GM23338 (cell line): ENCODE measurements at regions not wholly inside any gene's neighbourhood (a gene's known extent, or its start where the extent isn't known, plus 50 kb on each side); places are given as distances from the start of the nearest gene placed in this dataset.

Experiments used
- ATAC-seq: fragments of 200-7000 bp; cut with Tn5 transposase; 3 replicates; pipeline ENCODE4 v1.9.1; 2020
- DNase-seq: peaks from one replicate; pipeline ENCODE4 v3.0.0-alpha.2; 2015; ENCODE audit warnings: low spot score
- H2AFZ ChIP-seq: fragments of 200-600 bp; sonication (generic); 2 replicates; pipeline ENCODE4 v1.8.0; 2016; ENCODE audit warnings: antibody characterized with exemption, mild to moderate bottlenecking, moderate library complexity
- H3F3A ChIP-seq: fragments of 200-600 bp; sonication (generic); replicated peaks from 2 replicates; pipeline ENCODE4 v1.8.0; 2017; ENCODE audit warnings: antibody characterized with exemption, mixed run types, low read depth
- H3K27ac ChIP-seq: fragments of 200-600 bp; sonication (generic); 2 replicates; pipeline ENCODE4 v1.6.1; 2016; ENCODE audit warnings: low read depth
- H3K27me3 ChIP-seq: fragments of 200-600 bp; sonication (generic); 2 replicates; pipeline ENCODE4 v1.8.0; 2016; ENCODE audit warnings: mild to moderate bottlenecking, mixed run types, moderate library complexity; ENCODE audit not compliant: insufficient read depth
- H3K36me3 ChIP-seq: fragments of 200-600 bp; sonication (generic); 2 replicates; pipeline ENCODE4 v1.8.0; 2016; ENCODE audit warnings: mild to moderate bottlenecking; ENCODE audit not compliant: insufficient read depth
- H3K4me1 ChIP-seq: fragments of 200-600 bp; sonication (generic); 2 replicates; pipeline ENCODE4 v1.8.0; 2016; ENCODE audit warnings: mild to moderate bottlenecking, moderate library complexity; ENCODE audit not compliant: insufficient read depth
- H3K4me2 ChIP-seq: fragments of 200-600 bp; sonication (generic); 2 replicates; pipeline ENCODE4 v1.7.1; 2017; ENCODE audit warnings: mixed run types
- H3K4me3 ChIP-seq: fragments of 200-600 bp; sonication (generic); 2 replicates; pipeline ENCODE4 v1.6.1; 2016; ENCODE audit warnings: mixed run types
- H3K79me2 ChIP-seq: fragments of 200-600 bp; sonication (generic); replicated peaks from 2 replicates; pipeline ENCODE4 v1.8.0; 2017; ENCODE audit warnings: mild to moderate bottlenecking; ENCODE audit not compliant: insufficient read depth
- H3K9me2 ChIP-seq: fragments of 200-600 bp; sonication (generic); 2 replicates; pipeline ENCODE4 v1.8.0; 2017; ENCODE audit not compliant: insufficient read depth
- H4K20me1 ChIP-seq: fragments of 200-600 bp; sonication (generic); replicated peaks from 2 replicates; pipeline ENCODE4 v1.8.0; 2017; ENCODE audit warnings: mild to moderate bottlenecking; ENCODE audit not compliant: insufficient read depth
- H3K27ac Mint-ChIP-seq: 2 replicates; pipeline ENCODE4 v1.8.0; 2020; ENCODE audit warnings: inconsistent platforms, mild to moderate bottlenecking, moderate library complexity, mixed read lengths
- H3K27me3 Mint-ChIP-seq: 3 replicates; pipeline ENCODE4 v1.8.0; 2022; ENCODE audit warnings: low read depth, mild to moderate bottlenecking, moderate library complexity, mixed read lengths, inconsistent platforms; ENCODE audit not compliant: insufficient read depth, poor library complexity
- H3K36me3 Mint-ChIP-seq: 3 replicates; pipeline ENCODE4 v1.8.0; 2021; ENCODE audit warnings: low read depth, mild to moderate bottlenecking, inconsistent platforms, moderate library complexity, mixed read lengths
- H3K4me1 Mint-ChIP-seq: 3 replicates; pipeline ENCODE4 v1.8.0; 2020; ENCODE audit warnings: mild to moderate bottlenecking, inconsistent platforms, mixed read lengths
- H3K4me3 Mint-ChIP-seq: 3 replicates; pipeline ENCODE4 v1.8.0; 2021; ENCODE audit warnings: moderate library complexity, mild to moderate bottlenecking, inconsistent platforms, mixed read lengths
- H3K9me3 Mint-ChIP-seq: 3 replicates; pipeline ENCODE4 v1.8.0; 2020; ENCODE audit warnings: moderate library complexity, mild to moderate bottlenecking, inconsistent platforms, mixed read lengths
- CREB1 ChIP-seq: fragments of 250-450 bp; sonication (Bioruptor Pico); IDR thresholded peaks from 2 replicates; pipeline ENCODE4 v1.5.0; 2020; ENCODE audit warnings: low read depth, mild to moderate bottlenecking, moderate library complexity
- CTCF ChIP-seq, 2 experiments: fragments of 200-600 bp in 1 of 2; sonication (generic) in 1 of 2; conservative IDR thresholded peaks; 2 replicates each; pipeline versions ENCODE4 v1.5.1 to v1.6.1; 2016 to 2017; ENCODE audit warnings: antibody characterized with exemption in 2 of 2, low read depth in 2 of 2, mild to moderate bottlenecking in 2 of 2, moderate library complexity in 1 of 2
- ETS1 ChIP-seq: IDR thresholded peaks from 2 replicates; pipeline ENCODE4 v1.6.1; 2016; ENCODE audit warnings: antibody characterized with exemption
- EZH2 ChIP-seq: fragments of 200-600 bp; sonication (generic); IDR thresholded peaks from one replicate; pipeline ENCODE4 v1.8.0; 2017; ENCODE audit warnings: antibody characterized with exemption, mild to moderate bottlenecking, low read depth; ENCODE audit not compliant: unreplicated experiment
- EZH2phosphoT487 ChIP-seq: fragments of 200-600 bp; sonication (generic); IDR thresholded peaks from one replicate; pipeline ENCODE4 v1.8.1; 2018; ENCODE audit warnings: antibody characterized with exemption; ENCODE audit not compliant: unreplicated experiment
- JUNB ChIP-seq: IDR thresholded peaks from one replicate; pipeline ENCODE4 v1.6.1; 2016; ENCODE audit warnings: antibody characterized with exemption; ENCODE audit not compliant: unreplicated experiment
- NANOG ChIP-seq: IDR thresholded peaks from 2 replicates; pipeline ENCODE4 v1.6.1; 2016; ENCODE audit warnings: antibody characterized with exemption, borderline replicate concordance
- POLR2AphosphoS5 ChIP-seq: IDR thresholded peaks from 2 replicates; pipeline ENCODE4 v1.6.1; 2016; ENCODE audit warnings: antibody characterized with exemption, low read depth
- REST ChIP-seq: IDR thresholded peaks from one replicate; pipeline ENCODE4 v1.6.1; 2018; ENCODE audit warnings: antibody characterized with exemption; ENCODE audit not compliant: unreplicated experiment
- STAT1 ChIP-seq: IDR thresholded peaks from one replicate; pipeline ENCODE4 v1.6.1; 2016; ENCODE audit warnings: antibody characterized with exemption; ENCODE audit not compliant: unreplicated experiment
- ZNF114 ChIP-seq: fragments of 250-450 bp; sonication (Bioruptor Pico); IDR thresholded peaks from 2 replicates; pipeline ENCODE4 v1.5.0; 2020; ENCODE audit warnings: mild to moderate bottlenecking, moderate library complexity
- ZNF331 ChIP-seq: fragments of 250-450 bp; sonication (Bioruptor Pico); IDR thresholded peaks from 2 replicates; pipeline ENCODE4 v1.5.0; 2020; ENCODE audit warnings: low read depth, mild to moderate bottlenecking, moderate library complexity

GRCh38 chr9:115412656-115413055 lies 294.7 kb upstream of the TNC start:
- no peaks in the 10 kb centered on the region for H3F3A ChIP-seq
- no peak overlapping the region for H2AFZ ChIP-seq
- H3K27ac ChIP-seq: no peak overlapping the region
- H3K79me2 ChIP-seq: no peaks in the 10 kb centered on the region
- H3K4me3 ChIP-seq: no peak overlapping the region
- no peak overlapping the region for H3K4me2 ChIP-seq
- no peak for TF ChIP-seq EZH2phosphoT487
- TF ChIP-seq ZNF114: no peak
- no peak for TF ChIP-seq CREB1 (CRISPR knock-in tag)
- TF ChIP-seq REST: no peak
- TF ChIP-seq JUNB: no peak
- no peak for TF ChIP-seq NANOG
- TF ChIP-seq CTCF (conservative IDR thresholded peaks at IDR 0.05; ENCODE audit: low read depth in 2 of 2): no peak
- no peak for TF ChIP-seq ETS1
- TF ChIP-seq POLR2AphosphoS5: no peak
- no peak for TF ChIP-seq EZH2
- Mint-ChIP-seq H3K4me3 (no peak overlapping the region), H3K27me3 (no peaks in the 10 kb centered on the region), H3K27ac (no peak overlapping the region), H3K36me3 (peaks cover 16% of the 10 kb centered on the region), H3K4me1 (peaks cover 13% of the 10 kb centered on the region; the same call in 2 of the 3 replicates), H3K9me3 (peaks cover 9% of the 10 kb centered on the region)
- ATAC-seq (no peak), DNase-seq (no peak)
- no peaks in the 10 kb centered on the region for H4K20me1 ChIP-seq
- H3K27me3 ChIP-seq: no peaks in the 10 kb centered on the region
- peaks cover 22% of the 10 kb centered on the region; the same call in 1 of the 2 replicates for H3K4me1 ChIP-seq
- H3K36me3 ChIP-seq: no peaks in the 10 kb centered on the region
- peaks cover 6% of the 10 kb centered on the region for H3K9me2 ChIP-seq

- H3K27me3 Mint-ChIP-seq: no peaks in the 10 kb centered on the region
- no peak overlapping the region for H2AFZ ChIP-seq
- no peaks in the 10 kb centered on the region for H3K79me2 ChIP-seq
- H3K4me2 ChIP-seq: no peak overlapping the region
- DNase-seq (no peak), ATAC-seq (no peak)
- no peak overlapping the region for H3K4me3 ChIP-seq
- peaks cover 22% of the 10 kb centered on the region; the same call in 1 of the 2 replicates for H3K4me1 ChIP-seq
- H3K4me1 Mint-ChIP-seq: peaks cover 13% of the 10 kb centered on the region; the same call in 2 of the 3 replicates
- H3K36me3 Mint-ChIP-seq: peaks cover 20% of the 10 kb centered on the region
- no peak overlapping the region for H3K4me3 Mint-ChIP-seq
- peaks cover 14% of the 10 kb centered on the region for H3K9me3 Mint-ChIP-seq
- peaks cover 6% of the 10 kb centered on the region for H3K9me2 ChIP-seq
- no peak overlapping the region for H3K27ac ChIP-seq
- H3K27ac Mint-ChIP-seq: no peak overlapping the region
- H3K36me3 ChIP-seq: no peaks in the 10 kb centered on the region; the same call in 1 of the 2 replicates
- no peaks in the 10 kb centered on the region for H3K27me3 ChIP-seq
- H4K20me1 ChIP-seq: no peaks in the 10 kb centered on the region
- H3F3A ChIP-seq: no peaks in the 10 kb centered on the region
- no peak for TF ChIP-seq ZNF114
- no peak for TF ChIP-seq ZNF331 (CRISPR knock-in tag)
- TF ChIP-seq NANOG: no peak
- TF ChIP-seq EZH2phosphoT487: no peak
- TF ChIP-seq ETS1: no peak
- TF ChIP-seq STAT1: no peak
- no peak for TF ChIP-seq REST
- TF ChIP-seq EZH2: no peak
These were observed 295.3 kb upstream of the TNC start for GRCh38 chr9:115413304-115413703.
